ENCODE measurements at regions not wholly inside any gene's neighbourhood (a gene's known extent, or its start where the extent isn't known, plus 50 kb on each side); places are given as distances from the start of the nearest gene placed in this dataset.

GRCh38 chrX:39670281-39670680 lies 427.5 kb downstream of the BCOR start:
- no peak overlapping the region for H3K4me3 ChIP-seq (ENCODE audit: low read depth, low read length)
- no peak for DNase-seq (ENCODE audit: low read depth, low spot score)
- TF ChIP-seq CTCF (IDR thresholded peaks at IDR 0.05; ENCODE audit: low read depth, low read length) = no peak
- in situ Hi-C loops (cut with HindIII; ENCODE audit: low sequenced_read_pairs) = no loop called here

- DNase-seq (ENCODE audit: low read depth, low spot score) = no peak
- in situ Hi-C loops (cut with HindIII; ENCODE audit: low sequenced_read_pairs) = no loop called here
- H3K4me3 ChIP-seq (ENCODE audit: low read depth, low read length) = no peak overlapping the region
- no peak for TF ChIP-seq CTCF (IDR thresholded peaks at IDR 0.05; ENCODE audit: low read depth, low read length)
Measured at GRCh38 chrX:39672405-39672804, 425.4 kb downstream of the BCOR start.

- no peak overlapping the region for H3K4me3 ChIP-seq (ENCODE audit: low read depth, low read length)
- TF ChIP-seq CTCF (IDR thresholded peaks at IDR 0.05; ENCODE audit: low read depth, low read length) = no peak
- DNase-seq (ENCODE audit: low read depth, low spot score) = no peak
- in situ Hi-C loops (cut with HindIII; ENCODE audit: low sequenced_read_pairs) = no loop called here
Measured at GRCh38 chrX:39674490-39675161, 423.1 kb downstream of the BCOR start.

GRCh38 chrX:39675162-39675553 lies 422.6 kb downstream of the BCOR start:
- in situ Hi-C loops (cut with HindIII; ENCODE audit: low sequenced_read_pairs) = no loop called here
- DNase-seq (ENCODE audit: low read depth, low spot score) = no peak
- no peak for TF ChIP-seq CTCF (IDR thresholded peaks at IDR 0.05; ENCODE audit: low read depth, low read length)
- no peak overlapping the region for H3K4me3 ChIP-seq (ENCODE audit: low read depth, low read length)

GRCh38 chrX:39675619-39676018 lies 422.1 kb downstream of the BCOR start:
- in situ Hi-C loops (cut with HindIII; ENCODE audit: low sequenced_read_pairs) = no loop called here
- no peak for DNase-seq (ENCODE audit: low read depth, low spot score)
- TF ChIP-seq CTCF (IDR thresholded peaks at IDR 0.05; ENCODE audit: low read depth, low read length) = no peak
- H3K4me3 ChIP-seq (ENCODE audit: low read depth, low read length) = no peak overlapping the region

GRCh38 chrX:39676434-39676833 lies 421.3 kb downstream of the BCOR start:
- TF ChIP-seq CTCF (IDR thresholded peaks at IDR 0.05; ENCODE audit: low read depth, low read length) = no peak
- no peak for DNase-seq (ENCODE audit: low read depth, low spot score)
- no peak overlapping the region for H3K4me3 ChIP-seq (ENCODE audit: low read depth, low read length)
- in situ Hi-C loops (cut with HindIII; ENCODE audit: low sequenced_read_pairs) = no loop called here
